NT2/D1 (cell line): ENCODE measurements at regions not wholly inside any gene's neighbourhood (a gene's known extent, or its start where the extent isn't known, plus 50 kb on each side); places are given as distances from the start of the nearest gene placed in this dataset.

Source experiments
- DNase-seq: peaks from one replicate; pipeline ENCODE4 v3.0.0-alpha.2; 2011; ENCODE audit warnings: low read depth, low spot score
- H3K27me3 ChIP-seq: 2 replicates; pipeline ENCODE4 v1.6.0; 2011; ENCODE audit warnings: mild to moderate bottlenecking; ENCODE audit not compliant: insufficient read length, insufficient read depth
- H3K36me3 ChIP-seq: 2 replicates; pipeline ENCODE4 v1.6.1; 2011; ENCODE audit warnings: mild to moderate bottlenecking, low read length, mixed read lengths; ENCODE audit not compliant: insufficient read depth, insufficient read length
- H3K4me1 ChIP-seq: 2 replicates; pipeline ENCODE4 v1.5.1; 2011; ENCODE audit not compliant: insufficient read depth, insufficient read length
- H3K4me3 ChIP-seq: 2 replicates; pipeline ENCODE4 v1.5.1; 2011; ENCODE audit warnings: low read depth; ENCODE audit not compliant: insufficient read length
- H3K9ac ChIP-seq: 2 replicates; pipeline ENCODE4 v1.6.0; 2011; ENCODE audit warnings: low read depth; ENCODE audit not compliant: insufficient read length
- H3K9me3 ChIP-seq: 2 replicates; pipeline ENCODE4 v1.5.1; 2011; ENCODE audit warnings: mild to moderate bottlenecking, low read length; ENCODE audit not compliant: insufficient read depth
- SUZ12 ChIP-seq: IDR thresholded peaks from 2 replicates; pipeline ENCODE4 v1.6.1; 2011; ENCODE audit not compliant: insufficient read length, insufficient read depth; ENCODE audit errors: extremely low read depth
- YY1 ChIP-seq: IDR thresholded peaks from 2 replicates; pipeline ENCODE4 v1.6.1; 2011; ENCODE audit not compliant: insufficient read length, insufficient read depth
- ZNF274 ChIP-seq: IDR thresholded peaks from 2 replicates; pipeline ENCODE4 v1.6.1; 2011; ENCODE audit warnings: mild to moderate bottlenecking, low read depth, low read length

- TF ChIP-seq SUZ12 (no peak), ZNF274 (no peak), YY1 (no peak)
- no peaks in the 10 kb centered on the region for H3K27me3 ChIP-seq
- H3K9ac ChIP-seq, result no peak overlapping the region
- no peaks in the 10 kb centered on the region for H3K36me3 ChIP-seq
- H3K4me1 ChIP-seq, result no peaks in the 10 kb centered on the region
- DNase-seq, result no peak
- no peaks in the 10 kb centered on the region for H3K9me3 ChIP-seq
- H3K4me3 ChIP-seq, result no peak overlapping the region
Observed at GRCh38 chr11:121692236-121692635, 239.5 kb upstream of the SORL1-AS1 start.

DNA sequence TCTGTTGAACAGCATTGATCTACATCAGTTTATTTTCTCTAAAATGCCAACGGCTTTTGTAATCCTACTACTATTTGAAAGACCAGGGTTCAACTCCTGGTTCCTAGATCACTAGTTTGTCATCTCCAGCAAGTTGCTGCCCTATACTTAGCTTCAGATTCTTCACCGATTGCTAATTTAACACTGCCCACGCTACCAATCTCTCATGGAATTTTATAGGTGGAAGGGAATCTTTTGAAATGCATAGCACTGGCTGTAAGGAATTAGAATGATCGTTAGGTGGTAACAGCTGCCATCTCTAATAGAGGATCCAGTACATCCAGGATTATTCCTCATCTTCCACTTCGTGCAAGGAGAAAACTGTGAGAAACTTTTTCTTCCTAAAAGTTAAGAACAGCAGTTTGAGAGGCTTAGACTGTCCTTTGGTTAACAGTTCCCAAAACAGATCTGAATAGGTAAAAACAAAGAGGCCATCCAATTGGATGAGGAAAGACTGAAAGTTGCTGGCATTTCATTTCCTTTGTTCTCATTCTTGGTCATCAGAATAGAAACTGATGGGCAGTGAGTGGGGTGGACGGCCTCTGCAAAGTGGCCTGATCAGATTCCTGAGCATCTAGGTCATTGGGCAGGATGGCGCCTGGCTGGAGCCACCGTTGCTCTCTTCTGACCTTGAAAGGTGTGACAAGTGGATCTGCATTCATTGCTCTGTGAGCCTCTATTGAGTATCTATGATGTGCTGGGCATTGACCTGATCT is 236.3 kb upstream of the SORL1-AS1 start:
- TF ChIP-seq YY1 (no peak), SUZ12 (no peak)
- Histone ChIP-seq H3K4me1 (no peaks in the 10 kb centered on the region), H3K4me3 (no peak overlapping the region), H3K27me3 (no peaks in the 10 kb centered on the region), H3K9ac (no peak overlapping the region), H3K36me3 (no peaks in the 10 kb centered on the region), H3K9me3 (no peaks in the 10 kb centered on the region)
- DNase-seq, result no peak

- Histone ChIP-seq H3K36me3 (no peaks in the 10 kb centered on the region), H3K9ac (no peak overlapping the region), H3K9me3 (no peaks in the 10 kb centered on the region), H3K4me3 (no peak overlapping the region), H3K4me1 (no peaks in the 10 kb centered on the region), H3K27me3 (no peaks in the 10 kb centered on the region)
- no peak for DNase-seq
- TF ChIP-seq SUZ12, result no peak
- TF ChIP-seq YY1, result no peak
- no peak for TF ChIP-seq ZNF274
Observed at GRCh38 chr11:121688055-121688491, 235.3 kb upstream of the SORL1-AS1 start.

DNA sequence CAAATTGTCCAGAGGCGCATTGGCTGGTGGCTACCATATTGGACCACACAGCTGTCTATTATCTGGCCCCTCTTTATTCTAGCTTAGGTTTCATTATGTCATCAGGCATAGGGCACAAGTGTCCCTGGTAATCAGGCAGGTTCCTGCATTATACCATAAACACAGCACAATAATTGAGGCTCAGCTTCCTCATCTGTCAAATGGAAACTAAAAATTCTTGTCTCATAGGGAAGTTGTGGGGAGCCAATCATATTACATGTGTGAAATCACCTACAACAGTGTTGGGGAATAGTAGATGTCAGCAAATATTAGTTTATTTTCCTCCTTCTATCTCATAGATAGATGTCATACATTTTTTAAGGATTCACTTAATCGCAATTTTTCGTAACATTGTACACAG is 231.0 kb upstream of the SORL1-AS1 start:
- DNase-seq, result no peak
- TF ChIP-seq YY1 (no peak), SUZ12 (no peak), ZNF274 (no peak)
- Histone ChIP-seq H3K4me3 (no peak overlapping the region), H3K27me3 (no peaks in the 10 kb centered on the region), H3K9me3 (no peaks in the 10 kb centered on the region), H3K36me3 (no peaks in the 10 kb centered on the region), H3K9ac (no peak overlapping the region), H3K4me1 (no peaks in the 10 kb centered on the region)
